ENCODE measurements at regions not wholly inside any gene's neighbourhood (a gene's known extent, or its start where the extent isn't known, plus 50 kb on each side); places are given as distances from the start of the nearest gene placed in this dataset.

GRCh38 chr5:114184006-114184405 is 177.9 kb upstream of the KCNN2 start:
- no peak overlapping the region for H3K4me3 ChIP-seq (ENCODE audit: low read depth, low read length)
- DNase-seq (ENCODE audit: low read depth) = no peak
- no peak for TF ChIP-seq CTCF (IDR thresholded peaks at IDR 0.05; ENCODE audit: insufficient read depth, low read length)

- no peak overlapping the region for H3K4me3 ChIP-seq (ENCODE audit: low read depth, low read length)
- DNase-seq (ENCODE audit: low read depth) = no peak
- TF ChIP-seq CTCF (IDR thresholded peaks at IDR 0.05; ENCODE audit: insufficient read depth, low read length) = no peak
These were observed 176.6 kb upstream of the KCNN2 start for GRCh38 chr5:114185274-114185673.

DNA sequence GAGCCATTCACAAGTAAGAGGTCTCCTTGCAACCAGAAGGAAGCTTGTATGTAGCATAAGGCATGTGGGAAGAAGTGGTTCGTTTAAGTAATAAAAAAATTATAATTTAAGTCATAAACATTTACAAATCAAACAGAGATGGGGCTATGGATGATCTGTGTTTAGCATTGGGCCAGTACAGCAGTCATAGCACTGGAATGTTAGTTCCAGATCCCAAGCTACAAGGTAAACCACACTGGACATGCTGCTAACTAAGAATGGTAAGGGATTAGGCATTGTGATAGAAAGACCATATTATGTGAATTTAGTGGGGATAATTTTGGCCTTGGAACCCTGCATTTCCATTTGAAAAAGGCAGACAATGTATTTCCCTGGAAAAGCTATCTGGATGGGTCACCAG is 170.4 kb upstream of the KCNN2 start:
- TF ChIP-seq CTCF (IDR thresholded peaks at IDR 0.05; ENCODE audit: insufficient read depth, low read length) = no peak
- no peak overlapping the region for H3K4me3 ChIP-seq (ENCODE audit: low read depth, low read length)
- DNase-seq (ENCODE audit: low read depth) = no peak

DNA sequence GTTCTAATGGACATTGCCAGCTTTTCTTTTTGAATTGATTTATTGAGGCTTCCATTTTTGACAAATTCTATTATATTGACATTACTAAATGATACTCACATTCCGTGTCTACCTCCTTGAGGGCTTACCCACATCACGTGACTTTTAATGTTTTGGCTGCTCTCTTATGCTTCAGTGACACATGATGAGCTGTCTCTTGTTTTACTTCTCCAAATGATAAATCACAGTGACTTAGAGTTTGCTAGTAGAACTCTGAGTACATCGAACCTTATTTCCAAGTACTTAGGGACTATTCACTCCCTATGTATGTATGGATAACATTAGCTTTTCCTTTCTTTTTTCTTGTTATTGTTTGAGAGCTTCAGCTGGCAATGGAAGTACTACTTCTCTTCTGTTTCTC is 169.8 kb upstream of the KCNN2 start:
- no peak for TF ChIP-seq CTCF (IDR thresholded peaks at IDR 0.05; ENCODE audit: insufficient read depth, low read length)
- no peak for DNase-seq (ENCODE audit: low read depth)
- H3K4me3 ChIP-seq (ENCODE audit: low read depth, low read length) = no peak overlapping the region

DNA sequence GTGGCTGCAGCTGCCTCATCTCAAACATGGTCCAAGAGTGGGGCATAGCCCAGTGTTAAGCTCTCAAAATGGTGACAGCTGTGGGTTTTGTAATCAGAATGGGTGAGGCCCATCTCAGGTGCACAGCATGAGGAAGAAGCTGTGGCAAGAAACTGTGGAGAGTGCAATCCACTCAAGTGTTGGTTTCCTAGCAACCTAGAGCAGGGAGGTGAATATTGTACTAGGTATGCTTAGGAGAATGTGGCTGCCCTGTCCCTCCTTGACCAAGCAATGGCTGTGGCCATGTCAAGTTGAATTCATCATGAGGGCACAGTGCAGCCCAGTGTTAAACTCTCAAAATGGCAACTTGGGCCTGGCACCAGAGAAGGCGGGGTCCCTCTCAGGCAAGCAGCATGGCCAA is 160.5 kb upstream of the KCNN2 start:
- no peak for DNase-seq (ENCODE audit: low read depth)
- no peak overlapping the region for H3K4me3 ChIP-seq (ENCODE audit: low read depth, low read length)
- TF ChIP-seq CTCF (IDR thresholded peaks at IDR 0.05; ENCODE audit: insufficient read depth, low read length) = no peak

DNA sequence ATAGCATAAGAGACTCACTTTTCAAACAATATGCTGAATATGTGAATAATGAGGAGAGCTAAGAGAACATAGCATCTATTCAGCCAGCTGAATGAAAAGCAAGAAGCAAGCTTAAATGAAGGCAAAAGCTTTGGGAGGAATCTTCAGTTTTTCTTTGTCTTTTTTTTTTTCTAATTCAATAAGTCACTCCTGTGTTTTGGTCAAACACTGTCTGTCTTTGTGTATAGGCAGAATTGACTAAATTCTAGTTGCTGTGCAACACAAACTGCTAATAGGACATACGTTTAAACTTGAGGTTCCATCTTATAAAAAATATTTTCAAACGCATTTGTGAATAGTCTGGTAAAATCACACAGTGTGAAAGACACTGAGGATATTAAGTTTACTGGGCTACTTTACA is 156.9 kb upstream of the KCNN2 start:
- TF ChIP-seq CTCF (IDR thresholded peaks at IDR 0.05; ENCODE audit: insufficient read depth, low read length) = no peak
- DNase-seq (ENCODE audit: low read depth) = no peak
- no peak overlapping the region for H3K4me3 ChIP-seq (ENCODE audit: low read depth, low read length)

DNA sequence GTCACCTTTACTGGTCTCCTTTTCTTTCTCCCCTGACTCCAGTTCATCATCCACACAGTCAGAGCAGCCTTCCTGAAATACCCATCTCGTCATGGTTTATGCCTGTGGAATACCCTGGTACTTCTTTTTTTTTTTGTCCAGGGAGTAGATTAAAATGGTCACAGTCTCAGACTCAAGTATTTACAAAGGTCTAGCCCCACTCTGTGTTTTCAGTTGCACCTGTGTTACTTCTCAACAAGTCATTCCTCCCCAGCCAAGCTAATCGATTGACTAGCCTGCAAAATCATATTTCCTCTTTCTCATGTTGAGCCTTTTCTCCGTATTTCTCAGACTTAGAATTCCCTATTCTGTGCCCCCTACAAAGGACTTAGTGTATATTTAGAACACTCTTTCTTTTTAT is 155.2 kb upstream of the KCNN2 start:
- no peak overlapping the region for H3K4me3 ChIP-seq (ENCODE audit: low read depth, low read length)
- no peak for TF ChIP-seq CTCF (IDR thresholded peaks at IDR 0.05; ENCODE audit: insufficient read depth, low read length)
- DNase-seq (ENCODE audit: low read depth) = no peak

Measured in fibroblast of the aortic adventitia (primary cell).